ENCODE measurements at regions not wholly inside any gene's neighbourhood (a gene's known extent, or its start where the extent isn't known, plus 50 kb on each side); places are given as distances from the start of the nearest gene placed in this dataset.

DNA sequence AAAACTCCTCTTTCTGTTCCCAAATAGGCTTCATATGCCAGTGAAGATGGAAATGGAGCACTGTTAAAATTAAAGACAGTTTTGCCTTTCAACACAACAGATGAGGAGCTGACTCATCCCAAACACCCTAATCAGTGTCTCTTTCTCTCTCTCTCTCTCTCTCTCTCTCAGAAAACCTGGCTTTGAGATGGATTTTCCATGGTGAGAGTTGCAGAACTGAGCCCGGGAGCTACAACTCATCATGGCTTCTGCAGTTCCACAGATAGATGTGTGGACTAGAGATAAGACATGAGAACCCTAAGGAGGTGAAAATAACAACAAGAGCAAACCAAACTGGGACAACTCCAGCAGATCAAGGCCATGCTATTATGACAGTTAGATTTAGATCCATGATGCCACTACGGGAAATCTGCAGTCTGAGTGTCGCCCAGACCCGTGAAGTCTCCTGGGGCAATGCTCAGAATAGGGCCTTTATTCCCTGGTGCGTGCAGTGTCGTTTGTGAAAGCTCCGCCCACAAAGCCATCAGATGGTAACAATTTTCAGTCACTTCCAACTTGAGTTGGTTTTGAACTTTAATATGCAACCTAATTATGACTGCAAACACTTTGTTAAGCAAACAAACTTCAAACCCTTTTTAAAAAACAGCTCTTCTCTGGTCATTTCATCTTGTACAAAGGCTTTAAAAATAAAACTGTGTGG is 338.2 kb upstream of the PREP start:
- Histone ChIP-seq H3K9me2 (no peaks in the 10 kb centered on the region), H3K79me2 (ENCODE audit: insufficient read depth) (no peaks in the 10 kb centered on the region), H4K20me1 (ENCODE audit: insufficient read depth) (no peaks in the 10 kb centered on the region), H2AFZ (ENCODE audit: low read depth) (no peak overlapping the region), H3K4me3 (ENCODE audit: low read depth in 2 of 2, low read length in 1 of 2) (no peak overlapping the region), H3K9ac (no peak overlapping the region), H3F3A (replicated peaks; ENCODE audit: insufficient read depth) (peaks cover 10% of the 10 kb centered on the region), H3K4me2 (no peak overlapping the region), H3K36me3 (replicated peaks in 1 of 2; ENCODE audit: control insufficient read depth in 1 of 2, insufficient read depth in 2 of 2, low read length in 1 of 2) (no peaks in the 10 kb centered on the region), H3K9me3 (no peaks in the 10 kb centered on the region), H3K27me3 (ENCODE audit: insufficient read depth) (no peaks in the 10 kb centered on the region), H3K4me1 (ENCODE audit: control insufficient read depth in 1 of 2, insufficient read depth in 2 of 2, low read depth in 1 of 2, low read length in 1 of 2) (0 out of 4 replicates have a peak, but pooled peaks cover 0 to 6% of the 10 kb centered on the region in 2 experiments), H3K27ac (ENCODE audit: low read depth in 2 of 2, low read length in 1 of 2) (no peak overlapping the region)
- DNase-seq = no peak
- ChIA-PET POLR2A (no interaction called here), CTCF (no interaction called here)
- 57% methylated on average over 7 of the region's 7 CpGs for WGBS (ENCODE audit: low lambda C conversion rate)
- TF ChIP-seq NFIC (IDR thresholded peaks at IDR 0.05; ENCODE audit: borderline replicate concordance) = no peak
- TF ChIP-seq FOSL2 (IDR thresholded peaks at IDR 0.05; ENCODE audit: borderline replicate concordance, low read depth) = peak; percentile 18; the same call in 1 of the 2 replicates

DNA sequence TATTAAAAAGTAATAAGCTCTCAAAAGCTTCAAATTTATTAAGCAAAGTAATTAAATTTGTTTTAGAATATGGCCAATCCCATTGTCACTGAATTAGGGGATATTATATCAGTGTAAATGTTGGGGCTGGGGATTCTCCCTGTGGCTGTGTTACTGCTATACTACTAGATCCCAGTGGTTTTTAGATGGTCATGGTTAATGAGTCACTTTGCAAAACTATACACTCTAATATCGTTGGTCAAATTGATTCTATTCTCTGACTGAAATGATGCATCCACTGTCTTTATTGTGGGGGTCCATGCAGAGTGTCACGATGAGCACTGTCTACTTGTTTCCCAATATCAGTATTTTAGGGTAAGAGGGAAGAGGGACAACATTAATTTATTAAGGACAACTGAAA is 336.9 kb upstream of the PREP start:
- Histone ChIP-seq H3F3A (replicated peaks; ENCODE audit: insufficient read depth) (peaks cover 2% of the 10 kb centered on the region), H3K4me3 (ENCODE audit: low read depth in 2 of 2, low read length in 1 of 2) (no peak overlapping the region), H3K79me2 (ENCODE audit: insufficient read depth) (no peaks in the 10 kb centered on the region), H3K9ac (no peak overlapping the region), H3K4me1 (ENCODE audit: control insufficient read depth in 1 of 2, insufficient read depth in 2 of 2, low read depth in 1 of 2, low read length in 1 of 2) (no peaks in the 10 kb centered on the region), H3K27me3 (ENCODE audit: insufficient read depth) (no peaks in the 10 kb centered on the region), H3K36me3 (replicated peaks in 1 of 2; ENCODE audit: control insufficient read depth in 1 of 2, insufficient read depth in 2 of 2, low read length in 1 of 2) (no peaks in the 10 kb centered on the region), H3K9me2 (no peaks in the 10 kb centered on the region), H4K20me1 (ENCODE audit: insufficient read depth) (no peaks in the 10 kb centered on the region), H3K27ac (ENCODE audit: low read depth in 2 of 2, low read length in 1 of 2) (no peak overlapping the region), H2AFZ (ENCODE audit: low read depth) (peak overlapping the region; percentile 12; the same call in 1 of the 2 replicates), H3K4me2 (no peak overlapping the region), H3K9me3 (no peaks in the 10 kb centered on the region)
- WGBS (ENCODE audit: low lambda C conversion rate) = 27% methylated on average over 2 of the region's 2 CpGs
- CTCF ChIA-PET = no interaction called here
- POLR2A ChIA-PET = no interaction called here
- TF ChIP-seq, protein P1, sequence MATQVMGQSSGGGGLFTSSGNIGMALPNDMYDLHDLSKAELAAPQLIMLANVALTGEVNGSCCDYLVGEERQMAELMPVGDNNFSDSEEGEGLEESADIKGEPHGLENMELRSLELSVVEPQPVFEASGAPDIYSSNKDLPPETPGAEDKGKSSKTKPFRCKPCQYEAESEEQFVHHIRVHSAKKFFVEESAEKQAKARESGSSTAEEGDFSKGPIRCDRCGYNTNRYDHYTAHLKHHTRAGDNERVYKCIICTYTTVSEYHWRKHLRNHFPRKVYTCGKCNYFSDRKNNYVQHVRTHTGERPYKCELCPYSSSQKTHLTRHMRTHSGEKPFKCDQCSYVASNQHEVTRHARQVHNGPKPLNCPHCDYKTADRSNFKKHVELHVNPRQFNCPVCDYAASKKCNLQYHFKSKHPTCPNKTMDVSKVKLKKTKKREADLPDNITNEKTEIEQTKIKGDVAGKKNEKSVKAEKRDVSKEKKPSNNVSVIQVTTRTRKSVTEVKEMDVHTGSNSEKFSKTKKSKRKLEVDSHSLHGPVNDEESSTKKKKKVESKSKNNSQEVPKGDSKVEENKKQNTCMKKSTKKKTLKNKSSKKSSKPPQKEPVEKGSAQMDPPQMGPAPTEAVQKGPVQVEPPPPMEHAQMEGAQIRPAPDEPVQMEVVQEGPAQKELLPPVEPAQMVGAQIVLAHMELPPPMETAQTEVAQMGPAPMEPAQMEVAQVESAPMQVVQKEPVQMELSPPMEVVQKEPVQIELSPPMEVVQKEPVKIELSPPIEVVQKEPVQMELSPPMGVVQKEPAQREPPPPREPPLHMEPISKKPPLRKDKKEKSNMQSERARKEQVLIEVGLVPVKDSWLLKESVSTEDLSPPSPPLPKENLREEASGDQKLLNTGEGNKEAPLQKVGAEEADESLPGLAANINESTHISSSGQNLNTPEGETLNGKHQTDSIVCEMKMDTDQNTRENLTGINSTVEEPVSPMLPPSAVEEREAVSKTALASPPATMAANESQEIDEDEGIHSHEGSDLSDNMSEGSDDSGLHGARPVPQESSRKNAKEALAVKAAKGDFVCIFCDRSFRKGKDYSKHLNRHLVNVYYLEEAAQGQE (IDR thresholded peaks at IDR 0.05; ENCODE audit: low read depth, low read length) = no peak
- TF ChIP-seq, protein P2, sequence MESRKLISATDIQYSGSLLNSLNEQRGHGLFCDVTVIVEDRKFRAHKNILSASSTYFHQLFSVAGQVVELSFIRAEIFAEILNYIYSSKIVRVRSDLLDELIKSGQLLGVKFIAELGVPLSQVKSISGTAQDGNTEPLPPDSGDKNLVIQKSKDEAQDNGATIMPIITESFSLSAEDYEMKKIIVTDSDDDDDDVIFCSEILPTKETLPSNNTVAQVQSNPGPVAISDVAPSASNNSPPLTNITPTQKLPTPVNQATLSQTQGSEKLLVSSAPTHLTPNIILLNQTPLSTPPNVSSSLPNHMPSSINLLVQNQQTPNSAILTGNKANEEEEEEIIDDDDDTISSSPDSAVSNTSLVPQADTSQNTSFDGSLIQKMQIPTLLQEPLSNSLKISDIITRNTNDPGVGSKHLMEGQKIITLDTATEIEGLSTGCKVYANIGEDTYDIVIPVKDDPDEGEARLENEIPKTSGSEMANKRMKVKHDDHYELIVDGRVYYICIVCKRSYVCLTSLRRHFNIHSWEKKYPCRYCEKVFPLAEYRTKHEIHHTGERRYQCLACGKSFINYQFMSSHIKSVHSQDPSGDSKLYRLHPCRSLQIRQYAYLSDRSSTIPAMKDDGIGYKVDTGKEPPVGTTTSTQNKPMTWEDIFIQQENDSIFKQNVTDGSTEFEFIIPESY (IDR thresholded peaks at IDR 0.05; ENCODE audit: borderline replicate concordance, low read depth) = no peak
- TF ChIP-seq, protein P3, sequence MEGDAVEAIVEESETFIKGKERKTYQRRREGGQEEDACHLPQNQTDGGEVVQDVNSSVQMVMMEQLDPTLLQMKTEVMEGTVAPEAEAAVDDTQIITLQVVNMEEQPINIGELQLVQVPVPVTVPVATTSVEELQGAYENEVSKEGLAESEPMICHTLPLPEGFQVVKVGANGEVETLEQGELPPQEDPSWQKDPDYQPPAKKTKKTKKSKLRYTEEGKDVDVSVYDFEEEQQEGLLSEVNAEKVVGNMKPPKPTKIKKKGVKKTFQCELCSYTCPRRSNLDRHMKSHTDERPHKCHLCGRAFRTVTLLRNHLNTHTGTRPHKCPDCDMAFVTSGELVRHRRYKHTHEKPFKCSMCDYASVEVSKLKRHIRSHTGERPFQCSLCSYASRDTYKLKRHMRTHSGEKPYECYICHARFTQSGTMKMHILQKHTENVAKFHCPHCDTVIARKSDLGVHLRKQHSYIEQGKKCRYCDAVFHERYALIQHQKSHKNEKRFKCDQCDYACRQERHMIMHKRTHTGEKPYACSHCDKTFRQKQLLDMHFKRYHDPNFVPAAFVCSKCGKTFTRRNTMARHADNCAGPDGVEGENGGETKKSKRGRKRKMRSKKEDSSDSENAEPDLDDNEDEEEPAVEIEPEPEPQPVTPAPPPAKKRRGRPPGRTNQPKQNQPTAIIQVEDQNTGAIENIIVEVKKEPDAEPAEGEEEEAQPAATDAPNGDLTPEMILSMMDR (IDR thresholded peaks at IDR 0.05) = no peak
- TF ChIP-seq RCOR1 (IDR thresholded peaks at IDR 0.05; ENCODE audit: low read length) (no peak), FOXJ3 (CRISPR knock-in tag; IDR thresholded peaks at IDR 0.05) (no peak), JUND (IDR thresholded peaks at IDR 0.05) (no peak), TAF1 (IDR thresholded peaks at IDR 0.05; ENCODE audit: borderline replicate concordance, low read depth, low read length) (no peak), GABPA (IDR thresholded peaks at IDR 0.05; ENCODE audit: low read depth) (no peak)
- TF ChIP-seq, protein P4, sequence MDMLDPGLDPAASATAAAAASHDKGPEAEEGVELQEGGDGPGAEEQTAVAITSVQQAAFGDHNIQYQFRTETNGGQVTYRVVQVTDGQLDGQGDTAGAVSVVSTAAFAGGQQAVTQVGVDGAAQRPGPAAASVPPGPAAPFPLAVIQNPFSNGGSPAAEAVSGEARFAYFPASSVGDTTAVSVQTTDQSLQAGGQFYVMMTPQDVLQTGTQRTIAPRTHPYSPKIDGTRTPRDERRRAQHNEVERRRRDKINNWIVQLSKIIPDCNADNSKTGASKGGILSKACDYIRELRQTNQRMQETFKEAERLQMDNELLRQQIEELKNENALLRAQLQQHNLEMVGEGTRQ (IDR thresholded peaks at IDR 0.05; ENCODE audit: borderline replicate concordance, low read depth, low read length) = no peak
- no peak for DNase-seq
